Esophagus muscularis mucosa (tissue), 4 donors: ENCODE measurements at regions not wholly inside any gene's neighbourhood (a gene's known extent, or its start where the extent isn't known, plus 50 kb on each side); places are given as distances from the start of the nearest gene placed in this dataset.

ENCODE experiments used
- DNase-seq: peaks from one replicate; pipeline ENCODE4 v3.0.0-alpha.2; 2017; ENCODE audit errors: extremely low spot score
- H3K27ac ChIP-seq, 4 donors: fragments of 200-600 bp; sonication (generic); replicated peaks in 1 of 4; 1 replicate in 3 of 4; 2 replicates in 1 of 4; pipeline ENCODE4 v1.5.1; 2016 to 2019; ENCODE audit warnings: mild to moderate bottlenecking in 1 of 4
- H3K27me3 ChIP-seq, 4 donors: fragments of 200-600 bp; sonication (generic); one replicate each; pipeline versions ENCODE4 v1.5.1 to v1.6.0; 2016 to 2019
- H3K36me3 ChIP-seq, 4 donors: fragments of 200-600 bp; sonication (generic); one replicate each; pipeline ENCODE4 v1.5.1; 2016 to 2019
- H3K4me1 ChIP-seq, 4 donors: fragments of 200-600 bp; sonication (generic); one replicate each; pipeline ENCODE4 v1.5.1; 2016 to 2019
- H3K4me3 ChIP-seq, 4 donors: fragments of 200-600 bp; sonication (generic); 1 replicate in 2 of 4; 2 replicates in 2 of 4; pipeline ENCODE4 v1.5.1; 2016 to 2019; ENCODE audit warnings: mild to moderate bottlenecking in 4 of 4, moderate library complexity in 1 of 4
- H3K9me3 ChIP-seq, 4 donors: fragments of 200-600 bp; sonication (generic); 1 replicate in 3 of 4; 2 replicates in 1 of 4; pipeline ENCODE4 v1.5.1; 2016 to 2019
- EP300 ChIP-seq: sonication (generic); formaldehyde crosslinking; IDR thresholded peaks from one replicate; pipeline ENCODE4 v1.6.1; 2017; ENCODE audit warnings: antibody characterized with exemption
- POLR2A ChIP-seq: fragments of 450-650 bp; IDR thresholded peaks from one replicate; pipeline ENCODE4 v1.6.1; 2017; ENCODE audit warnings: antibody characterized with exemption, moderate library complexity, mild to moderate bottlenecking, low read depth
- POLR2AphosphoS5 ChIP-seq, 2 donors: sonication (generic); formaldehyde crosslinking; IDR thresholded peaks; one replicate each; pipeline ENCODE4 v1.6.1; 2017; ENCODE audit warnings: antibody characterized with exemption in 2 of 2
- WGBS: methylation state at CpG from one replicate; pipeline ENCODE4 v1.1.5; 2018; 5-methylcytosine and 5-hydroxymethylcytosine counted together
- intact Hi-C: fragments of 100-400 bp; cut with DNase I; formaldehyde crosslinking; loops from one replicate; pipeline ENCODE4 v1.15.1; 2023
- TF ChIP-seq, protein P1 (sequence below), 3 experiments: fragments of 200-600 bp in 2 of 3; fragments of 450-650 bp in 1 of 3; sonication (generic) in 2 of 3; IDR thresholded peaks; one replicate each; pipeline ENCODE4 v1.5.1; 2017 to 2019; ENCODE audit warnings: antibody characterized with exemption in 3 of 3, mild to moderate bottlenecking in 2 of 3, moderate library complexity in 1 of 3

DNA sequence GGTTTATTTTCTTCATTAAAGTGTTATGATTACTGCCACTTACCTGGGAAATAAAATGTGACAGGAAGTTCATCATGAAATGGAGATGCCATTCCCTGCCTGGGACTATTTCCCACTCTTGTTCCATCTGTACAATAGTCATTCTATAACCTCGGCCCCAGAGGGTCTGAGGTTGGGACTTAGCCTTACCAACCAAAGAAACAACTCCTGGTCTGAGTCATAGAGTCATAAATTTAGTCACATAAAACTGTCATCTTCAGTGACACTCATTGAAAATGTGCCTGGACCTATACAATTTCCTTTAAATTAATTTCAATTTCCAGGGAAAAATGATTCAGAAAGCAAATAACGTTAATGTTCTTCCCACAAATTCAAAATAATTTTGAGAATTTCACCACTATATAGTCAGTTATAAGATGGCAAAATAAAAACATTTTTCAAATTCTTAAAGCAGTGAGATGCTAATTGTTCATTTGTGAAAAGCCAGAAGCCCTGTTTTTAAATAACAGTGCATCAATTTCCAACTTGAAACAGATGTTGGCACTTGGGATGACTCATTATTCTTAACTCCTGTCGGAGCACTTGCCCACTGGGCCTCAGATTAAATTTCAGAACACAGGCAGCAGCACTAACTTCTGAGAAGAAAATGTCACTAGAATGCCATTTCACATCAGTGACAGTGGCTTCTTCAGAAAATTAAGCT, 201.2 kb upstream of the SMLR1 start:
- Histone ChIP-seq H3K9me3 (peaks cover 0 to 9% (median 3%) of the 10 kb centered on the region in 4 donors), H3K27ac (no peak overlapping the region), H3K36me3 (no peaks in the 10 kb centered on the region), H3K4me1 (no peaks in the 10 kb centered on the region), H3K27me3 (no peaks in the 10 kb centered on the region), H3K4me3 (no peak overlapping the region)
- DNase-seq, result no peak
- TF ChIP-seq POLR2AphosphoS5 (IDR thresholded peaks at IDR 0.05), result no peak
- no peak for TF ChIP-seq POLR2A
- TF ChIP-seq EP300, result no peak
- WGBS, result 62% methylated on average over 3 of the region's 3 CpGs
- intact Hi-C loops, result no loop called here

DNA sequence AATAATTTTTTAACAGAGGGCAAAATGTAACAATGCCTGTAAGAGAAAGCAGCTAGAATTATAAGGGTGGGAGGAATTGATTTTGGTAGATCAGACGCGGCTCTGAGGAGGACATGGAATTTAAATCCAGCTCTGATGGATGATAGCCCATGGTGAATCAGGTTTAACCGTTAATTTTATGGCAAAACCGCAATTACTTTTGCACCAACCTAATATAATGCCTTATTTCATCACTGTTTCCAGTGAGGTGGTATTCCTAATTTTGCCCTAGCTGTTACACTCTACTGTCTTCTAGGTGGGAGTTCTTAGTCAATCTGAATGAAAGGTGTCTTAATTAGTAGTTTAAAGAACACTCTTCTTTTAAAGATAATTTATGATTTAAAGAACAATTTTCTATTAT, 198.3 kb upstream of the SMLR1 start:
- H3K9me3 ChIP-seq, result peaks cover 0 to 3% (median 0%) of the 10 kb centered on the region in 4 donors
- TF ChIP-seq POLR2A, result no peak
- TF ChIP-seq, protein P1, sequence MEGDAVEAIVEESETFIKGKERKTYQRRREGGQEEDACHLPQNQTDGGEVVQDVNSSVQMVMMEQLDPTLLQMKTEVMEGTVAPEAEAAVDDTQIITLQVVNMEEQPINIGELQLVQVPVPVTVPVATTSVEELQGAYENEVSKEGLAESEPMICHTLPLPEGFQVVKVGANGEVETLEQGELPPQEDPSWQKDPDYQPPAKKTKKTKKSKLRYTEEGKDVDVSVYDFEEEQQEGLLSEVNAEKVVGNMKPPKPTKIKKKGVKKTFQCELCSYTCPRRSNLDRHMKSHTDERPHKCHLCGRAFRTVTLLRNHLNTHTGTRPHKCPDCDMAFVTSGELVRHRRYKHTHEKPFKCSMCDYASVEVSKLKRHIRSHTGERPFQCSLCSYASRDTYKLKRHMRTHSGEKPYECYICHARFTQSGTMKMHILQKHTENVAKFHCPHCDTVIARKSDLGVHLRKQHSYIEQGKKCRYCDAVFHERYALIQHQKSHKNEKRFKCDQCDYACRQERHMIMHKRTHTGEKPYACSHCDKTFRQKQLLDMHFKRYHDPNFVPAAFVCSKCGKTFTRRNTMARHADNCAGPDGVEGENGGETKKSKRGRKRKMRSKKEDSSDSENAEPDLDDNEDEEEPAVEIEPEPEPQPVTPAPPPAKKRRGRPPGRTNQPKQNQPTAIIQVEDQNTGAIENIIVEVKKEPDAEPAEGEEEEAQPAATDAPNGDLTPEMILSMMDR (IDR thresholded peaks at IDR 0.05), result no peak
- no peak for TF ChIP-seq POLR2AphosphoS5 (IDR thresholded peaks at IDR 0.05)
- no peak for TF ChIP-seq EP300
- no peak overlapping the region for H3K4me3 ChIP-seq
- 95% methylated on average over 4 of the region's 4 CpGs for WGBS
- H3K27ac ChIP-seq, result no peak overlapping the region
- peaks cover 0 to 8% (median 3%) of the 10 kb centered on the region in 4 donors for H3K4me1 ChIP-seq
- no peaks in the 10 kb centered on the region for H3K27me3 ChIP-seq
- no peaks in the 10 kb centered on the region for H3K36me3 ChIP-seq
- intact Hi-C loops, result no loop called here
- DNase-seq, result no peak

DNA sequence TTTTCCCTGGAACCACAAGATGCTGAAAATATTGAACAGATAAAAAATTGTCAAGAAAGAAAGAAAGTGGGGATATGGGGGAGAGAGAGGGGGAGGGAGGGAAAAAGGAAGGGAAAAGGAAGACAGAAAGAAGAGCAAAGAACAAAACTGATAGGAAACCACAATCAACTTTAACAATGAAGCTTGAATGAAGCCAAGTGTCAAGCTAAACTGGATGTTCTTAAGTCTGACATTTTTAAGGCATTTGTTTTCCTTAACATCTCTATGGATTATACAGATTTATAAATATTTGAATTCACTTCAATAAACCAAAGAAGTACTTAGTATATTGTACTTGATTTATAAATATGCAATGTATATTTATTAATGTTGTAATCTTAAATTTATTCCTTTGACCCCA, 197.6 kb upstream of the SMLR1 start:
- Histone ChIP-seq H3K27me3 (no peaks in the 10 kb centered on the region), H3K4me3 (no peak overlapping the region), H3K27ac (no peak overlapping the region), H3K4me1 (peaks cover 0 to 8% (median 3%) of the 10 kb centered on the region in 4 donors), H3K36me3 (no peaks in the 10 kb centered on the region), H3K9me3 (no peaks in the 10 kb centered on the region)
- no peak for TF ChIP-seq EP300
- no peak for TF ChIP-seq POLR2AphosphoS5 (IDR thresholded peaks at IDR 0.05)
- TF ChIP-seq POLR2A, result no peak
- TF ChIP-seq, protein P1 (IDR thresholded peaks at IDR 0.05), result no peak
- no peak for DNase-seq
- intact Hi-C loops, result no loop called here

DNA sequence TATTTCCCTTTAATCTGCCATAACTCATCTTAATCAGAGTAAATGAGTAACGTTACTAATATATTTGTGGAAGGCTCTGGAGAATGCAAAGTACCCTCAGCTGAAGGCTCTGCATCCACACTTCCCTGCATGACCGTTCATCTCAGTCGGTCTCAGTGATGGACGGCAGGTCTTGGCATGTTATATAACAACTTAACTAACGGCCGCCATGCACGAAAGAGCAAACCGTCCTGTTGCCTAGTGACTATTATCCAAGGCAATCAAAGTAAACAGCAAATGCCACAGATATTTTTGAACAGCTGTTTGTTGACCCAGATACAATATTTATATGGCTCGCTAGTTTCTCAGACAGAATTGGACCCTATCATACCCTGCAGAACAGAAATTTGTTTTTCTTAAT, 194.9 kb upstream of the SMLR1 start:
- Histone ChIP-seq H3K4me1 (peaks cover 0 to 8% (median 3%) of the 10 kb centered on the region in 4 donors), H3K27me3 (no peaks in the 10 kb centered on the region), H3K36me3 (no peaks in the 10 kb centered on the region), H3K27ac (no peak overlapping the region), H3K9me3 (no peaks in the 10 kb centered on the region), H3K4me3 (no peak overlapping the region)
- DNase-seq, result no peak
- intact Hi-C loops, result no loop called here
- WGBS, result 44% methylated on average over 9 of the region's 9 CpGs
- TF ChIP-seq POLR2AphosphoS5 (IDR thresholded peaks at IDR 0.05), result no peak
- no peak for TF ChIP-seq POLR2A
- TF ChIP-seq EP300, result no peak
- TF ChIP-seq, protein P1 (IDR thresholded peaks at IDR 0.05), result no peak

DNA sequence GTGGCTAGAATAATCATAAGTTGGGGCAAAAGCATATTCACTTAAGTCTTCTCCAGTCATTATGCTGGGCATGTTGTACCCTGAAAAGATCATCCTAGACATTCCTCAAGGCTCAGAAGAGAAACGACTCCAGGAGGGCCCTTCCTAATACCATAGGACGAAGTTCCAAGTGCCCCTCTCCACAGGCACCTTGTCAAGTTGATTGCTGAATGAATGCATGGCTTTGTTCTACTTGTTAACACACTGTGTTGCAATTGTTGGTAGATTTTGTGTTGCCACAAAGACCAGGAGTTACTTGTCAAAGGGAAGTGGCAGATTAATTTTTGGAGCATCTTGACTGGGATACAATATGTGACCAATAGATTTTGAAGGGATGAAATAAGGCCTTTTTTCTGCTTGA, 194.3 kb upstream of the SMLR1 start:
- Histone ChIP-seq H3K4me3 (no peak overlapping the region), H3K4me1 (peaks cover 0 to 8% (median 3%) of the 10 kb centered on the region in 4 donors), H3K9me3 (no peaks in the 10 kb centered on the region), H3K27ac (no peak overlapping the region), H3K27me3 (no peaks in the 10 kb centered on the region), H3K36me3 (no peaks in the 10 kb centered on the region)
- intact Hi-C loops, result no loop called here
- no peak for DNase-seq
- WGBS, result 75% methylated on average over 2 of the region's 2 CpGs
- TF ChIP-seq EP300 (no peak), POLR2AphosphoS5 (IDR thresholded peaks at IDR 0.05) (no peak), POLR2A (no peak)
- TF ChIP-seq, protein P1 (IDR thresholded peaks at IDR 0.05), result no peak
